OCI-LY3 (cell line): ENCODE measurements at regions not wholly inside any gene's neighbourhood (a gene's known extent, or its start where the extent isn't known, plus 50 kb on each side); places are given as distances from the start of the nearest gene placed in this dataset.

Experiments
- H2AFZ ChIP-seq: fragments of 200-600, 300-600 bp; shearing (Covaris generic); 2 replicates; pipeline ENCODE4 v1.6.0; 2014; ENCODE audit warnings: antibody characterized with exemption, low read depth, low read length
- H3K27ac ChIP-seq: fragments of 200-600, 300-600 bp; sonication (generic); 2 replicates; pipeline ENCODE4 v1.5.1; 2014; ENCODE audit warnings: mild to moderate bottlenecking, low read length, moderate library complexity, mixed read lengths
- H3K27me3 ChIP-seq: fragments of 200-600, 300-600 bp; sonication (generic); 2 replicates; pipeline ENCODE4 v1.6.1; 2014; ENCODE audit warnings: low read depth, low read length, mixed read lengths
- H3K36me3 ChIP-seq: fragments of 200-600, 300-600 bp; sonication (generic); replicated peaks from 2 replicates; pipeline ENCODE3; 2014; ENCODE audit warnings: low read depth, low read length, mixed read lengths
- H3K4me1 ChIP-seq: fragments of 300-600, 200-600 bp; sonication (generic); 2 replicates; pipeline ENCODE4 v1.6.1; 2014; ENCODE audit warnings: low read length, mixed read lengths
- H3K4me2 ChIP-seq: fragments of 200-600, 300-600 bp; sonication (generic); 2 replicates; pipeline ENCODE4 v1.6.1; 2014; ENCODE audit warnings: low read length, mixed read lengths
- H3K4me3 ChIP-seq: fragments of 300-600, 200-600 bp; sonication (generic); 2 replicates; pipeline ENCODE4 v1.5.1; 2014; ENCODE audit warnings: antibody characterized with exemption, mild to moderate bottlenecking, low read length, moderate library complexity
- H3K79me2 ChIP-seq: fragments of 300-600, 200-600 bp; shearing (Covaris generic); 2 replicates; pipeline ENCODE4 v1.6.1; 2014; ENCODE audit warnings: mild to moderate bottlenecking, low read length, mixed read lengths
- H3K9ac ChIP-seq: fragments of 300-600, 200-600 bp; shearing (Covaris generic); 2 replicates; pipeline ENCODE4 v1.6.0; 2014; ENCODE audit warnings: mild to moderate bottlenecking, low read length, moderate library complexity
- H3K9me3 ChIP-seq: fragments of 200-600, 300-600 bp; shearing (Covaris generic); 2 replicates; pipeline ENCODE4 v1.6.1; 2014; ENCODE audit warnings: low read length, mixed read lengths; ENCODE audit not compliant: insufficient read depth
- H4K20me1 ChIP-seq: fragments of 200-600, 300-600 bp; sonication (generic); 2 replicates; pipeline ENCODE4 v1.6.1; 2016; ENCODE audit warnings: low read length, mixed read lengths; ENCODE audit not compliant: insufficient read depth
- EZH2phosphoT487 ChIP-seq: fragments of 200-600 bp; shearing (Covaris generic); IDR thresholded peaks from 2 replicates; pipeline ENCODE4 v1.6.1; 2018; ENCODE audit warnings: antibody characterized with exemption, mixed run types, low read depth
- TF ChIP-seq, protein P1 (sequence below): fragments of 200-600, 300-600 bp; sonication (generic); IDR thresholded peaks from 2 replicates; pipeline ENCODE4 v1.5.1; 2014; ENCODE audit warnings: antibody characterized with exemption, low read length, low read depth

GRCh38 chr4:110742143-110742542, 119.3 kb upstream of the PITX2 start:
- H3K36me3 ChIP-seq = no peaks in the 10 kb centered on the region
- H3K79me2 ChIP-seq = no peaks in the 10 kb centered on the region
- no peaks in the 10 kb centered on the region for H4K20me1 ChIP-seq
- no peak overlapping the region for H3K4me2 ChIP-seq
- peaks cover 5% of the 10 kb centered on the region; the same call in 1 of the 2 replicates for H3K4me1 ChIP-seq
- H3K4me3 ChIP-seq = no peak overlapping the region
- TF ChIP-seq, protein P1, sequence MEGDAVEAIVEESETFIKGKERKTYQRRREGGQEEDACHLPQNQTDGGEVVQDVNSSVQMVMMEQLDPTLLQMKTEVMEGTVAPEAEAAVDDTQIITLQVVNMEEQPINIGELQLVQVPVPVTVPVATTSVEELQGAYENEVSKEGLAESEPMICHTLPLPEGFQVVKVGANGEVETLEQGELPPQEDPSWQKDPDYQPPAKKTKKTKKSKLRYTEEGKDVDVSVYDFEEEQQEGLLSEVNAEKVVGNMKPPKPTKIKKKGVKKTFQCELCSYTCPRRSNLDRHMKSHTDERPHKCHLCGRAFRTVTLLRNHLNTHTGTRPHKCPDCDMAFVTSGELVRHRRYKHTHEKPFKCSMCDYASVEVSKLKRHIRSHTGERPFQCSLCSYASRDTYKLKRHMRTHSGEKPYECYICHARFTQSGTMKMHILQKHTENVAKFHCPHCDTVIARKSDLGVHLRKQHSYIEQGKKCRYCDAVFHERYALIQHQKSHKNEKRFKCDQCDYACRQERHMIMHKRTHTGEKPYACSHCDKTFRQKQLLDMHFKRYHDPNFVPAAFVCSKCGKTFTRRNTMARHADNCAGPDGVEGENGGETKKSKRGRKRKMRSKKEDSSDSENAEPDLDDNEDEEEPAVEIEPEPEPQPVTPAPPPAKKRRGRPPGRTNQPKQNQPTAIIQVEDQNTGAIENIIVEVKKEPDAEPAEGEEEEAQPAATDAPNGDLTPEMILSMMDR = no peak
- TF ChIP-seq EZH2phosphoT487 = no peak
- no peak overlapping the region for H3K9ac ChIP-seq
- no peaks in the 10 kb centered on the region for H3K9me3 ChIP-seq
- no peaks in the 10 kb centered on the region for H3K27me3 ChIP-seq
- H3K27ac ChIP-seq = no peak overlapping the region
- H2AFZ ChIP-seq = no peak overlapping the region

GRCh38 chr4:110748071-110748470, 125.2 kb upstream of the PITX2 start:
- Histone ChIP-seq H3K79me2 (no peaks in the 10 kb centered on the region), H3K4me1 (peaks cover 5% of the 10 kb centered on the region; the same call in 1 of the 2 replicates), H3K27ac (no peak overlapping the region), H3K9ac (no peak overlapping the region), H2AFZ (no peak overlapping the region), H4K20me1 (no peaks in the 10 kb centered on the region), H3K4me3 (no peak overlapping the region), H3K27me3 (no peaks in the 10 kb centered on the region), H3K9me3 (no peaks in the 10 kb centered on the region), H3K4me2 (no peak overlapping the region), H3K36me3 (no peaks in the 10 kb centered on the region)
- TF ChIP-seq, protein P1 = no peak
- TF ChIP-seq EZH2phosphoT487 = no peak

DNA sequence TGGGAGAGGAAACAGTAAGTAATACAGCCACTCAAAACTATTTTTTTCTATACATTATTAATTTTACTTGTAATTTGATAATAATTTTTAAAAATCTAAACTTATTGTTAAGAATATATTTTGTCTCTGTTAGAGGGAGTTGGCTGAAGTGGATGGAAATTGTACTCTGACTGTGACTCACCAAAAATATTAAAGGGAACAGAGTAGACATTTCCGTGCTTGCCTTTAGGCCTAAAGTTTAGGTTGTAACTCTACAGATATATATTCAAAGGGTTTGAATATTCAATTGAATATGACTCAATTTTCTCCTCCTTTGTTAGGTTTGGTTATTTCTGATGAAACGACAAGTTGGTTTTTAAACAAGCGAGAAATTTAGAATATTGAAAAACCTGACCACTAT, 128.3 kb upstream of the PITX2 start:
- no peak overlapping the region for H3K27ac ChIP-seq
- H3K79me2 ChIP-seq = no peaks in the 10 kb centered on the region
- H3K27me3 ChIP-seq = no peaks in the 10 kb centered on the region
- H3K4me3 ChIP-seq = no peak overlapping the region
- no peaks in the 10 kb centered on the region for H4K20me1 ChIP-seq
- H3K9me3 ChIP-seq = no peaks in the 10 kb centered on the region
- TF ChIP-seq EZH2phosphoT487 = no peak
- TF ChIP-seq, protein P1 = no peak
- H3K36me3 ChIP-seq = no peaks in the 10 kb centered on the region
- no peak overlapping the region for H3K4me2 ChIP-seq
- H2AFZ ChIP-seq = no peak overlapping the region
- H3K9ac ChIP-seq = no peak overlapping the region
- H3K4me1 ChIP-seq = no peaks in the 10 kb centered on the region

GRCh38 chr4:110751986-110752385, 129.1 kb upstream of the PITX2 start:
- TF ChIP-seq, protein P1 = no peak
- TF ChIP-seq EZH2phosphoT487 = no peak
- H3K4me3 ChIP-seq = no peak overlapping the region
- H2AFZ ChIP-seq = no peak overlapping the region
- H3K9me3 ChIP-seq = no peaks in the 10 kb centered on the region
- no peaks in the 10 kb centered on the region for H4K20me1 ChIP-seq
- H3K36me3 ChIP-seq = no peaks in the 10 kb centered on the region
- H3K27me3 ChIP-seq = no peaks in the 10 kb centered on the region
- no peak overlapping the region for H3K9ac ChIP-seq
- H3K27ac ChIP-seq = no peak overlapping the region
- H3K79me2 ChIP-seq = no peaks in the 10 kb centered on the region
- H3K4me1 ChIP-seq = no peaks in the 10 kb centered on the region
- no peak overlapping the region for H3K4me2 ChIP-seq
